ENCODE measurements at regions not wholly inside any gene's neighbourhood (a gene's known extent, or its start where the extent isn't known, plus 50 kb on each side); places are given as distances from the start of the nearest gene placed in this dataset.

- Mint-ChIP-seq H3K9me3 (no peaks in the 10 kb centered on the region), H3K36me3 (ENCODE audit: insufficient read depth) (no peaks in the 10 kb centered on the region), H3K4me3 (peak overlapping the region; percentile 20), H3K27me3 (ENCODE audit: low read depth) (peaks cover 16% of the 10 kb centered on the region), H3K4me1 (ENCODE audit: low read depth) (peaks cover 7% of the 10 kb centered on the region)
- ATAC-seq = no peak
- DNase-seq = no peak
These were observed 74.7 kb downstream of the CXCL12 start for GRCh38 chr10:44309939-44310761.

- Mint-ChIP-seq H3K4me1 (ENCODE audit: low read depth) (peaks cover 7% of the 10 kb centered on the region), H3K9me3 (no peaks in the 10 kb centered on the region), H3K36me3 (ENCODE audit: insufficient read depth) (no peaks in the 10 kb centered on the region), H3K4me3 (no peak overlapping the region), H3K27me3 (ENCODE audit: low read depth) (peaks cover 16% of the 10 kb centered on the region)
- DNase-seq = no peak
- ATAC-seq = no peak
These were observed 75.5 kb downstream of the CXCL12 start for GRCh38 chr10:44309361-44309760.

- no peak overlapping the region for H3K4me3 Mint-ChIP-seq
- peaks cover 7% of the 10 kb centered on the region for H3K4me1 Mint-ChIP-seq (ENCODE audit: low read depth)
- H3K36me3 Mint-ChIP-seq (ENCODE audit: insufficient read depth) = no peaks in the 10 kb centered on the region
- ATAC-seq (no peak), DNase-seq (no peak)
- H3K27me3 Mint-ChIP-seq (ENCODE audit: low read depth) = peaks cover 16% of the 10 kb centered on the region
- H3K9me3 Mint-ChIP-seq = peaks cover 3% of the 10 kb centered on the region
These were observed 76.0 kb downstream of the CXCL12 start for GRCh38 chr10:44308935-44309334.

- no peak for ATAC-seq
- DNase-seq = no peak
These were observed 77.2 kb downstream of the CXCL12 start for GRCh38 chr10:44307691-44308090.

GRCh38 chr10:44306762-44307161 lies 78.1 kb downstream of the CXCL12 start:
- H3K36me3 Mint-ChIP-seq (ENCODE audit: insufficient read depth) = no peaks in the 10 kb centered on the region
- no peak for ATAC-seq
- peaks cover 8% of the 10 kb centered on the region for H3K27me3 Mint-ChIP-seq (ENCODE audit: low read depth)
- DNase-seq = no peak
- peaks cover 7% of the 10 kb centered on the region for H3K4me1 Mint-ChIP-seq (ENCODE audit: low read depth)
- H3K9me3 Mint-ChIP-seq = peaks cover 6% of the 10 kb centered on the region
- no peak overlapping the region for H3K4me3 Mint-ChIP-seq

More at GRCh38 chr10:44307691-44308090, 77.2 kb downstream of the CXCL12 start:
- H3K9me3 Mint-ChIP-seq = peaks cover 5% of the 10 kb centered on the region
- H3K36me3 Mint-ChIP-seq (ENCODE audit: insufficient read depth) = no peaks in the 10 kb centered on the region
- no peak overlapping the region for H3K4me3 Mint-ChIP-seq
- H3K27me3 Mint-ChIP-seq (ENCODE audit: low read depth) = peaks cover 12% of the 10 kb centered on the region
- peaks cover 7% of the 10 kb centered on the region for H3K4me1 Mint-ChIP-seq (ENCODE audit: low read depth)

- no peak overlapping the region for H3K4me3 Mint-ChIP-seq
- H3K4me1 Mint-ChIP-seq (ENCODE audit: low read depth) = peaks cover 4% of the 10 kb centered on the region
- no peaks in the 10 kb centered on the region for H3K36me3 Mint-ChIP-seq (ENCODE audit: insufficient read depth)
- no peak for DNase-seq
- no peak for ATAC-seq
- H3K9me3 Mint-ChIP-seq = peaks cover 6% of the 10 kb centered on the region
- H3K27me3 Mint-ChIP-seq (ENCODE audit: low read depth) = peaks cover 3% of the 10 kb centered on the region
These were observed 78.7 kb downstream of the CXCL12 start for GRCh38 chr10:44306147-44306710.

- Mint-ChIP-seq H3K9me3 (peaks cover 6% of the 10 kb centered on the region), H3K4me1 (ENCODE audit: low read depth) (no peaks in the 10 kb centered on the region), H3K4me3 (no peak overlapping the region), H3K36me3 (ENCODE audit: insufficient read depth) (no peaks in the 10 kb centered on the region), H3K27me3 (ENCODE audit: low read depth) (no peaks in the 10 kb centered on the region)
- DNase-seq (no peak), ATAC-seq (no peak)
These were observed 83.0 kb downstream of the CXCL12 start for GRCh38 chr10:44301781-44302355.

GRCh38 chr10:44300666-44301649 lies 83.9 kb downstream of the CXCL12 start:
- no peak for DNase-seq
- H3K4me3 Mint-ChIP-seq = no peak overlapping the region
- ATAC-seq = peak; percentile 30 to 46
- H3K36me3 Mint-ChIP-seq (ENCODE audit: insufficient read depth) = no peaks in the 10 kb centered on the region
- peaks cover 6% of the 10 kb centered on the region for H3K9me3 Mint-ChIP-seq
- no peaks in the 10 kb centered on the region for H3K27me3 Mint-ChIP-seq (ENCODE audit: low read depth)
- no peaks in the 10 kb centered on the region for H3K4me1 Mint-ChIP-seq (ENCODE audit: low read depth)

GRCh38 chr10:44298713-44299112 lies 86.2 kb downstream of the CXCL12 start:
- ATAC-seq (no peak), DNase-seq (no peak)
- Mint-ChIP-seq H3K9me3 (peaks cover 2% of the 10 kb centered on the region), H3K36me3 (ENCODE audit: insufficient read depth) (no peaks in the 10 kb centered on the region), H3K4me1 (ENCODE audit: low read depth) (no peaks in the 10 kb centered on the region), H3K4me3 (no peak overlapping the region), H3K27me3 (ENCODE audit: low read depth) (no peaks in the 10 kb centered on the region)

GRCh38 chr10:44297963-44298362 lies 86.9 kb downstream of the CXCL12 start:
- Mint-ChIP-seq H3K27me3 (ENCODE audit: low read depth) (peaks cover 3% of the 10 kb centered on the region), H3K36me3 (ENCODE audit: insufficient read depth) (no peaks in the 10 kb centered on the region), H3K9me3 (peaks cover 2% of the 10 kb centered on the region), H3K4me1 (ENCODE audit: low read depth) (no peaks in the 10 kb centered on the region), H3K4me3 (no peak overlapping the region)
- ATAC-seq (no peak), DNase-seq (no peak)

GRCh38 chr10:44295644-44296241 lies 89.2 kb downstream of the CXCL12 start:
- Mint-ChIP-seq H3K9me3 (no peaks in the 10 kb centered on the region), H3K27me3 (ENCODE audit: low read depth) (peaks cover 15% of the 10 kb centered on the region)

GRCh38 chr10:44294726-44295412 lies 90.0 kb downstream of the CXCL12 start:
- peaks cover 15% of the 10 kb centered on the region for H3K27me3 Mint-ChIP-seq (ENCODE audit: low read depth)

More at GRCh38 chr10:44295644-44296241, 89.2 kb downstream of the CXCL12 start:
- no peak overlapping the region for H3K4me3 Mint-ChIP-seq
- ATAC-seq (no peak), DNase-seq (no peak)
- H3K4me1 Mint-ChIP-seq (ENCODE audit: low read depth) = no peaks in the 10 kb centered on the region
- no peaks in the 10 kb centered on the region for H3K36me3 Mint-ChIP-seq (ENCODE audit: insufficient read depth)

GRCh38 chr10:44293842-44294241 lies 91.1 kb downstream of the CXCL12 start:
- Mint-ChIP-seq H3K4me1 (ENCODE audit: low read depth) (no peaks in the 10 kb centered on the region), H3K9me3 (no peaks in the 10 kb centered on the region), H3K4me3 (no peak overlapping the region), H3K36me3 (ENCODE audit: insufficient read depth) (no peaks in the 10 kb centered on the region), H3K27me3 (ENCODE audit: low read depth) (peaks cover 15% of the 10 kb centered on the region)
- no peak for ATAC-seq
- no peak for DNase-seq

More at GRCh38 chr10:44294726-44295412, 90.0 kb downstream of the CXCL12 start:
- ATAC-seq (no peak), DNase-seq (no peak)
- Mint-ChIP-seq H3K4me1 (ENCODE audit: low read depth) (no peaks in the 10 kb centered on the region), H3K9me3 (no peaks in the 10 kb centered on the region), H3K36me3 (ENCODE audit: insufficient read depth) (no peaks in the 10 kb centered on the region), H3K4me3 (no peak overlapping the region)
